Adrenal gland (tissue), 9 donors: ENCODE measurements at regions not wholly inside any gene's neighbourhood (a gene's known extent, or its start where the extent isn't known, plus 50 kb on each side); places are given as distances from the start of the nearest gene placed in this dataset.
A peak's percentile ranks its signal among the peaks of the same experiment; 100 is the strongest.

ENCODE experiments used
- DNase-seq, 7 donors: peaks; one replicate each; pipeline ENCODE4 v3.0.0-alpha.2; 2019 to 2020
- H3K27ac ChIP-seq, 5 donors: fragments of 200-600 bp; sonication (generic) in 4 of 5; 1 replicate in 3 of 5; 2 replicates in 2 of 5; pipeline versions ENCODE4 v1.5.1 to v1.8.0; 2016 to 2020; ENCODE audit warnings: mild to moderate bottlenecking in 1 of 5
- H3K27me3 ChIP-seq: fragments of 200-600 bp; 2 replicates; pipeline ENCODE4 v1.8.0; 2021
- H3K36me3 ChIP-seq, 2 donors: fragments of 200-600 bp; replicated peaks in 1 of 2; 1 replicate in 1 of 2; 2 replicates in 1 of 2; pipeline versions ENCODE4 v1.5.1 to v1.8.0; 2018 to 2022
- H3K4me1 ChIP-seq, 2 donors: fragments of 200-600 bp; replicated peaks in 1 of 2; 1 replicate in 1 of 2; 2 replicates in 1 of 2; pipeline versions ENCODE4 v1.5.1 to v1.8.0; 2018 to 2021
- H3K4me3 ChIP-seq, 4 donors: fragments of 200-600 bp; sonication (generic) in 3 of 4; one replicate each; pipeline ENCODE4 v1.5.1; 2016 to 2018
- H3K9me3 ChIP-seq, 3 donors: fragments of 200-600 bp; sonication (generic) in 1 of 3; replicated peaks in 1 of 3; 1 replicate in 2 of 3; 2 replicates in 1 of 3; pipeline versions ENCODE4 v1.5.1 to v1.8.0; 2016 to 2021
- POLR2A ChIP-seq, 2 donors: fragments of 450-650 bp; IDR thresholded peaks; one replicate each; pipeline ENCODE4 v1.6.1; 2017; ENCODE audit warnings: antibody characterized with exemption in 2 of 2, mild to moderate bottlenecking in 2 of 2, moderate library complexity in 1 of 2
- WGBS, 4 donors: extraction: QIAGEN DNeasy Blood & Tissue Kit in 2 of 4; methylation state at CpG; one replicate each; pipeline versions ENCODE4 v1.1.5 to v1.1.7; 2013 to 2017; 5-methylcytosine and 5-hydroxymethylcytosine counted together
- intact Hi-C, 2 donors: fragments of 100-400 bp; cut with DNase I; formaldehyde crosslinking; loops; one replicate each; pipeline versions ENCODE4 v1.14.1 to v1.15.0; 2022 to 2023
- TF ChIP-seq, protein P1 (sequence below), 6 experiments: fragments of 450-650 bp in 4 of 6; fragments of 200-600 bp in 2 of 6; sonication (generic) in 1 of 6; IDR thresholded peaks; 1 replicate in 5 of 6; 2 replicates in 1 of 6; pipeline versions ENCODE4 v1.5.1 to v1.8.0; 2016 to 2021; ENCODE audit warnings: antibody characterized with exemption in 6 of 6, mild to moderate bottlenecking in 2 of 6, moderate library complexity in 1 of 6
- donor health status: healthy with polysubstance abuse.
- donor health status: Bipolar disorder and iron deficiency.
- donor health status: DM: yes; HTN: yes; CAD: no.
- donor health status: DM: no; HTN: no; CAD: no.
- donor health status: DM: no; HTN: no; CAD: no.

DNA sequence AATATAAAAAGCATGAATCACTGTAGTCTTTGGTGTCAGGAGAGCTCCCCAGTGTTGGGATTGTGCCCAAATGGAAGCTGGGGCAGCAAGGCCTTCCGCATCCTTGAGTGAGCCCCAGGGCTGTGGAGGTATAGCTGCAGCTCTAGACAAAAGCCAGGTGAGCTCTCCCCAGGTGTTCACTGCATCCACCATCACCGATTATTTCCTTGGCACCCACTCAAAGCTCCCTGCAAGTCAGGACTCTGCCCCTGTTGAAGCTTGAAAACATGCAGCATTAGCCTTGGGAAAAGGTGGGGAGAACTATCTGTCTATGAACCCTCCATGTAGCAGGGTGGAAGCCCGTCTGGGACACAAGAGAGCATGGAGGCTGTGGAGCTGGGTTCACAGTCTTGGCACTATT is 228.8 kb downstream of the BMP7 start:
- Histone ChIP-seq H3K27ac (no peak overlapping the region), H3K27me3 (no peaks in the 10 kb centered on the region), H3K36me3 (no peaks in the 10 kb centered on the region), H3K4me3 (no peak overlapping the region), H3K9me3 (no peaks in the 10 kb centered on the region), H3K4me1 (no peaks in the 10 kb centered on the region)
- no peak for DNase-seq
- 76 to 85% (median 76%) methylated on average over 3 of the region's 3 CpGs for WGBS, 4 donors
- TF ChIP-seq, protein P1, sequence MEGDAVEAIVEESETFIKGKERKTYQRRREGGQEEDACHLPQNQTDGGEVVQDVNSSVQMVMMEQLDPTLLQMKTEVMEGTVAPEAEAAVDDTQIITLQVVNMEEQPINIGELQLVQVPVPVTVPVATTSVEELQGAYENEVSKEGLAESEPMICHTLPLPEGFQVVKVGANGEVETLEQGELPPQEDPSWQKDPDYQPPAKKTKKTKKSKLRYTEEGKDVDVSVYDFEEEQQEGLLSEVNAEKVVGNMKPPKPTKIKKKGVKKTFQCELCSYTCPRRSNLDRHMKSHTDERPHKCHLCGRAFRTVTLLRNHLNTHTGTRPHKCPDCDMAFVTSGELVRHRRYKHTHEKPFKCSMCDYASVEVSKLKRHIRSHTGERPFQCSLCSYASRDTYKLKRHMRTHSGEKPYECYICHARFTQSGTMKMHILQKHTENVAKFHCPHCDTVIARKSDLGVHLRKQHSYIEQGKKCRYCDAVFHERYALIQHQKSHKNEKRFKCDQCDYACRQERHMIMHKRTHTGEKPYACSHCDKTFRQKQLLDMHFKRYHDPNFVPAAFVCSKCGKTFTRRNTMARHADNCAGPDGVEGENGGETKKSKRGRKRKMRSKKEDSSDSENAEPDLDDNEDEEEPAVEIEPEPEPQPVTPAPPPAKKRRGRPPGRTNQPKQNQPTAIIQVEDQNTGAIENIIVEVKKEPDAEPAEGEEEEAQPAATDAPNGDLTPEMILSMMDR (IDR thresholded peaks at IDR 0.05): no peak
- no peak for TF ChIP-seq POLR2A (IDR thresholded peaks at IDR 0.05)
- intact Hi-C loops: no loop called here

DNA sequence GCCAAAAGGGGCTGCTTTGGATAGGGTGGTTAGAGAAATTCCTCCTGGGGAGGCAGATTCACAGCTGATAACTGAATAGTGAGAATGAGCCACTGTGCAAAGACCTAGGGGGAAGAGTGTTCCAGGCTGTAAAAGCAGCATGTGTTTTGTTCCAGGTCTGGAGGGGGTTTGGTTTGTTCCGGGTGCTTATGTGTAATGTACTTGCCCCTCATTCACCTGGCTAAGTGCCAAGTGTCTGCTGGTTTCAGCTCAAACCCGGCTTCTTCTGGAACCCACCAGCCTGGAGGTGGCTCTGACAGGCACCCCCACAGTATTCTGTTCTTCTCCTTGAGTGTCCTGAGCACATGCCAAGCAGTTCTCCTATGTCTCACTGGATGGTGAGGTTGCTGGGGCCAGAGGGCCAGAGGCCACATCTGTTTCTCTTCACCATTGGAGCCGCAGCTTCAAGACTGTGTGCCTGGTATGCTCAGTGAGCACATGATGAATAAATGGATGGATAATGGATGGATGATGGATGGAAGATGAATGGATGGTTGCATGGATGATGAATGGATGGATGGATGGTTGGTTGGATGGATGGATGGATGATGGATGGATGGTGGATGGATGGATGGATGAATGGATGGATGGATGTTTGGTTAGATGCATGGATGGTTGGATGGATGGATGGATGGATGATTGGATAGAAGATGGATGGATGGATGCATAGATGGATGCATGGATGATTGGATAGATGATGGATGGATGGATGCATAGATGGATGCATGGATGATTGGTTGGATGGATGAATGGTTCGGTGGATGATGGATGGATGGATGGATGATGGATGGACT is 227.6 kb downstream of the BMP7 start:
- Histone ChIP-seq H3K27me3 (no peaks in the 10 kb centered on the region), H3K4me3 (no peak overlapping the region), H3K27ac (no peak overlapping the region), H3K9me3 (no peaks in the 10 kb centered on the region), H3K36me3 (no peaks in the 10 kb centered on the region), H3K4me1 (no peaks in the 10 kb centered on the region)
- 75 to 86% (median 79%) methylated on average over 4 of the region's 4 CpGs for WGBS, 4 donors
- intact Hi-C loops: no loop called here
- no peak for TF ChIP-seq POLR2A (IDR thresholded peaks at IDR 0.05)
- TF ChIP-seq, protein P1 (IDR thresholded peaks at IDR 0.05): no peak
- no peak for DNase-seq

DNA sequence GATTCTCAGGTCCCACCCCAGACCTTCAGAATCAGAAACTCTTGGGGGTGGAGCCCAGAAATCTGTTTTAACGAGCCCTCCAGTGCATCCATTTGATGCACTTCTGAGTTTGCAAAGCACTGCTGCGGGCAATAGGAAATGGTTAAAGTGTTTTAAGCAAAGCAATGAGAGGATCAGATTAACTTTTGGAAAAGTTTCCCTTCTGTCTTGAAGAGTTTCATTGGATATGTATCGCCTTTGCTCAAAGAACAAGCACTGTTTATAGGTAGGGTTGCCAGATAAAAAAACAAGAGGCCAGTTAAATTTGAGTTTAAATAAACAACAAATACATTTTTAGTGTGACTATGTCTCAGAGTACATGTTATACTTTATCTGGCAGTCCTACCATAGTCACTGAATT is 226.0 kb downstream of the BMP7 start:
- Histone ChIP-seq H3K4me1 (no peaks in the 10 kb centered on the region), H3K4me3 (no peak overlapping the region), H3K27ac (no peak overlapping the region), H3K9me3 (no peaks in the 10 kb centered on the region), H3K36me3 (no peaks in the 10 kb centered on the region), H3K27me3 (peaks cover 8% of the 10 kb centered on the region)
- 77 to 84% (median 80%) methylated on average over 3 of the region's 3 CpGs for WGBS, 4 donors
- no peak for DNase-seq
- TF ChIP-seq, protein P1 (IDR thresholded peaks at IDR 0.05): no peak
- TF ChIP-seq POLR2A (IDR thresholded peaks at IDR 0.05): no peak
- intact Hi-C loops: no loop called here

DNA sequence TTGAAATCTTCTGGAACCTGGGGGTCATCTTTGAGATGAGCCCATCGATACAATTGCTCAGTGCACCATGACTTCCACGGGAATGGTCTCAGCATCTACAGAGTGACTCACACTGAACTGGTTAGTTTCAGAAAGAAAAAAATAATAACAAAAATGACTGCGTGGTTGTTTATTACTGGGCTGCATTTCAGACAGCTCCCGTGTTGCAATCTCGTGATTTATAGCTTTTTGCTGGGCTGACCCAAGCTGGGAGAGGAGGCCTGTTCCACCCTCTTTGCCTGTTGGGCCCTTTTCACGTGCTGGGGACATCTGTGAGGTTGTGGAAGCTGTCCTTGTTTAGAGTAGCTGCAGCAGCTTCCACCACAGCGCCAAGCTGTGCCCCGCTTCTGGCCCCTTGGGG is 225.5 kb downstream of the BMP7 start:
- intact Hi-C loops: no loop called here
- Histone ChIP-seq H3K4me3 (no peak overlapping the region), H3K9me3 (no peaks in the 10 kb centered on the region), H3K36me3 (no peaks in the 10 kb centered on the region), H3K4me1 (no peaks in the 10 kb centered on the region), H3K27me3 (peaks cover 8% of the 10 kb centered on the region), H3K27ac (no peak overlapping the region)
- no peak for TF ChIP-seq POLR2A (IDR thresholded peaks at IDR 0.05)
- TF ChIP-seq, protein P1 (IDR thresholded peaks at IDR 0.05): no peak
- WGBS, 4 donors: 25 to 48% (median 42%) methylated on average over 6 to 8 of the region's 8 CpGs
- peak in 1 of 7 donors; percentile 4 for DNase-seq
